ENCODE measurements at regions not wholly inside any gene's neighbourhood (a gene's known extent, or its start where the extent isn't known, plus 50 kb on each side); places are given as distances from the start of the nearest gene placed in this dataset.

- no peak for TF ChIP-seq POLR2A (IDR thresholded peaks at IDR 0.05; ENCODE audit: low read length)
- TF ChIP-seq GATA1 (IDR thresholded peaks at IDR 0.05; ENCODE audit: low read depth, low read length) = no peak
These were observed 80.3 kb upstream of the PIAS1 start for GRCh38 chr15:67973846-67974245.

All from erythroblast (primary cell).